Pons (tissue), 1 donor: ENCODE measurements at regions not wholly inside any gene's neighbourhood (a gene's known extent, or its start where the extent isn't known, plus 50 kb on each side); places are given as distances from the start of the nearest gene placed in this dataset.
"Not testable (repeated sequence)": the region's sequence is repeated elsewhere in the genome, so short reads cannot be mapped to it uniquely, and the experiment has no call there.

ENCODE experiments used
- DNase-seq: peaks from one replicate; pipeline ENCODE4 v3.0.0-alpha.2; 2016; ENCODE audit warnings: low spot score

DNA sequence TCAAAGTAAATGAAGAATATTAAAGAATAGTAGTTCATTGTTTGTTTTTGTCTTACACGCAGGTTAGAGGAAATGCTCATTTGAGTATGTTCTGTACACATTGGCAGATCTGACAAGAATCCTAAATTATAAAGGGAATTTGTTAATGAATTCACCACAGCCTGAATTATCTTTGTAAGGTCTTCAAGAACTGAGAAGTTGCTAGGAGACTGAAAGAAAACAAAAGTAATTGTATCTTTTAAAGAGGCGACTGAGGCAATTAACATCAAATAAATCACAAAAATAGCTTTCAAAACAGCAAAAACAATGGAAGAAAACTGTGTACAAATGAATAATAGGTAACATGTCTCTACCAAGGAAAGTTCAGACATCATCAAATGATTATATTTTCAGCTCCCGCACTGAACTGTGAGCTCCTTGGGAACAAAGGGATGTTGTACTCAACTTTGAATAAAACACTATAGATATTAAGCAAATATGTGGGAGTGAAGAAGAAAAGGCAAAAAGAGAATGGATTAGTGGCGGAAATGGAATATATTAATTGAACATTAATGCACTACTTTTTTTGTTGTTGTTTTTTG lies 51.7 kb upstream of the ATIC start:
- DNase-seq, result peak; percentile 25

DNA sequence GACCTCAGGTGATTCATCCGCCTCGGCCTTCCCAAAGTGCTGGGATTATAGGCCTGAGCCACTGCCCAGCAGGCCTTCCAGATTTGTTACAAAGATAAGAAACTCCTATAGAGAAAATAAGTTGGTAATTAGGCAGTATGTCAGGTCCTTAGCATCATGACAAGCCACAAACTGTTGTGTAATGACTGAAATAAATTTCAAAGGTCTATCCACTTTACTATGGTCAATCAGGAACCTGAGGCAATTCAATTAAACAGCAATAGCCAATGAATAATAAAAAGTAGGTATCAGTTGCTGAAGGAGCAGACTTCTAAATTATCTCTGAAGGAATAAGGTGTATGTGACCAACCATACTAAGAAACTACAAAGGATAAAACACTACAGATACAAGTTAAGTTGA lies 62.4 kb upstream of the ATIC start:
- no peak for DNase-seq

DNA sequence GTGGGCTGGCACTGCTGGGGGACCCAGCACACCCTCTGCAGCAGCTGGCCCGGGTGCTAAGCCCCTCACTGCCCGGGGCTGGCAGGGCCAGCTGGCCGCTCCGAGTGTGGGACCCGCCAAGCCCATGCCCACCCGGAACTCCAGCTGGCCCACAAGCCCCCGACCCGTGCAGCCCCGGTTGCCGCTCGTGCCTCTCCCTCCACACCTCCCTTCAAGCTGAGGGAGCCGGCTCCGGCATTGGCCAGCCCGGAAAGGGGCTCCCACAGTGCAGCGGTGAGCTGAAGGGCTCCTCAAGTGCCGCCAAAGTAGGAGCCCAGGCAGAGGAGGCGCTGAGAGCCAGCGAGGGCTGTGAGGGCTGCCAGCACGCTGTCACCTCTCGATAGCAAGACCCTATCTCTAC lies 65.9 kb upstream of the ATIC start:
- not testable (repeated sequence) for DNase-seq

DNA sequence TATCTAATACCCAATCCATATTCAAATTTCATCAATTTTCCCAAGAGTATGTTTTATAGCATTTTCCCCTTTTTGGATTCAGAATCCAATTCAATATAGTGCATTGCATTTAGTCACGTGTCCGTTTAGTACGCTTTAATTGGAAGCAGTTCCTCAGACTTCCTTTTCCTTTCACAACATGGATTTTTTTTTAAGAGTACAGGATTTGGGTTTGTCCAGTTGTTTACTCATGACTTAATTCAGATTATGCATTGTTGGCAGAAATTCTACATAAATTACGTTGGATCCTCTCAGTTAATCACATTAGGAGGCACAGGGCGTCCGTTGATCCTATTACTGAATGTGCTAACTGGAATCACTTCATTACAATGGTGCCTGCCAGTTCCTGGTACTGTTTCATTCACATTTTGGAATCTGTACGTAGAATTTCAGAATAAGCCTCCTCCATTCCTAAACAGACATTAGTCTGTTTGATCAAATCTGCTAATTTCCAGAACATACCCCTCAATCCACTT lies 70.0 kb upstream of the ATIC start:
- DNase-seq, result peak; percentile 75

DNA sequence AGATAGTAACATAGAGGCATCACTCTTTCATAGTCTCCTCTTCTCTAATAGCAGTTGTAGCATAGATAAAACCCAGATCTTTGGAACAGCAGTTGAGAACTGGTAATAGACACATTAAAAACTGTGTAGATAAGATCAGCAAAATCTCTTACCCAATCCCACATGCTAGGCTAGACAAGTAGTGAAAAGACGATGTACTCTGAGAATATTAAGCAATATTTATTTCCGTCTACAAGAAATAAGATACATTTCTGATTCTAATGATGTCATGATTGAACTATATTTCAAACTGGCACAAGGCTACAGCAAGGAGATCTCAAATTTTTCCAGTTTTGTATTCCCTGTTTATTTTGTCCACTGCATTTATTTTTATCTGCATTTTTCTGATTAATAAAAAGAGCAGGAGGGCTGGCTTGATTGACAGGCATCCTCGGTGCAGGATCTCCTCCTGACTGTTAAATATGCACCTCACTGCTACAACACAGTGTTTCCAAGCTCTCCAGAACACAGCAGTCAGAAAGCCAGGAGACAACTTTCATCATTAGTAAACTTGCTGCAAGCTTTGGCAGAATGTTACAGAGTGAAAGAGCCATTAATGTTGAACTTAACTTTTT lies 73.3 kb upstream of the ATIC start:
- no peak for DNase-seq

DNA sequence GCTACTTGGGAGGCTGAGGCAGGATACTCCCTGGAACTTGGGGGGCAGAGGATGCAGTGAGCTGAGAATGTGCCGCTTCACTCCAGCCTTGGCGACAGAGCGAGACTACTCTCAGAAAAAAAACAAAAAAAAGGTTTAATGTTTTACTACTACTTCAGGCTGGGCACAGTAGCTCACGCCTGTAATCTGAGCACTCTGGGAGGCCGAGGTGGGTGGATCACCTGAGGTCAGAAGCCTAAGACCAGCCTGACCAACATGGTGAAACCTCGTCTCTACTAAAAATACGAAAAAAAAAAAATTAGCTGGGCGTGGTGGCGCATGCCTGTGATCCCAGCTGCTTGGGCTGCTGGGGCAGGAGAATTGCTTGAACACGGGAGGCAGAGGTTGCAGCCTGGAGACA lies 75.7 kb upstream of the ATIC start:
- DNase-seq, result no peak

DNA sequence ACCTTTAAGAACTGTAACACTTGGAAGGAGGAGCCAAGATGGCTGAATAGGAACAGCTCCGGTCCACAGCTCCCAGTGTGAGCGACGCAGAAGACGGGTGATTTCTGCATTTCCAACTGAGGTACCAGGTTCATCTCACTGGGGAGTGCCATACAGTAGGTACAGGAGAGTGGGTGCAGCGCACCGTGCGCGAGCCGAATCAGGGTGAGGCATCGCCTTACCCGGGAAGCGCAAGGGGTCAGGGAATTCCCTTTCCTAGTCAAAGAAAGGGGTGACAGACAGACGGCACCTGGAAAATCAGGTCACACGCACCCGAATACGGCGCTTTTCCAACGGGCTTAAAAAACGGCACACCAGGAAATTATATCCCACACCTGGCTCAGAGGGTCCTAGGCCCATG lies 81.8 kb upstream of the ABCA12 start:
- not testable (repeated sequence) for DNase-seq

DNA sequence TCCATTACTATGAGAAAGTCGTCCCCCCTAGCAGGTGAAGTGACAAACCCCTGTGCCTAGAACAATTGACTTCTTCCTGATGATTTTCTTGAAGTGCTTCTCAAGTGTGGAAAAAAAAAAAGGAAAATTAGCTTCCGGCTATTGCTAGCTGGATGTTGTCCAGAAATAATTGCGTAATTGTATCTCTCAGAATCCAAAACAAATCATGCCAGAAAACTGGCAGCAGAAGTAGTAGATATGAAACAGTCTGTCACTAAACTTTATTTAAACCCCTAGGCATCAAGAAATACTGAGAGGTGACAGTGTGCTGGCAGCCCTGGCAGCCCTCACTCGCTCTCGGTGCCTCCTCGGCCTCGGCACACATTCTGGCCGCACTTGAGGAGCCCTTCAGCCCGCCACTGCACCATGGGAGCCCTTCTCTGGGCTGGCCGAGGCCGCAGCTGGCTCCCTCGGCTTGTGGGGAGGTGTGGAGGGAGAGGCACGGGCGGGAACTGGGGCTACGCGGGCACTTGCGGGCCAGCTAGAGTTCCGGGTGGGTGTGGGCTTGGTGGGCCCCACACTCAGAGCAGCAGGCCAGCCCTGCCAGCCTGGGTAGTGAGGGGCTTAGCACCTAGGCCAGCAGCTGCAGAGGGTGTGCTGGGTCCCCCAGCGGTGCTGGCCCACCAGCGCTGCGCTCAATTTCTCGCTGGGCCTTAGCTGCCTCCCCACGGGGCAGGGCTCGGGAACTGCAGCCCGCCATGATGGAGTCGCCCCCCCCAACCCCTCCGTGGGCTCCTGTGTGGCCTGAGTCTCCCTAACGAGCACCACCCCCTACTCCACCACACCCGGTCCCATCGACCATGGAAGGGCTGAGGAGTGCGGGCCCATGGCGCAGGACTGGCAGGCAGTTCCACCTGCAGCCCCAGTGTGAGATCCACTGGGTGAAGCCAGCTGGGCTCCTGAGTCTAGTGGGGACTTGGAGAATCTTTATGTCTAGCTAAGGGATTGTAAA lies 80.5 kb upstream of the ABCA12 start:
- no peak for DNase-seq

DNA sequence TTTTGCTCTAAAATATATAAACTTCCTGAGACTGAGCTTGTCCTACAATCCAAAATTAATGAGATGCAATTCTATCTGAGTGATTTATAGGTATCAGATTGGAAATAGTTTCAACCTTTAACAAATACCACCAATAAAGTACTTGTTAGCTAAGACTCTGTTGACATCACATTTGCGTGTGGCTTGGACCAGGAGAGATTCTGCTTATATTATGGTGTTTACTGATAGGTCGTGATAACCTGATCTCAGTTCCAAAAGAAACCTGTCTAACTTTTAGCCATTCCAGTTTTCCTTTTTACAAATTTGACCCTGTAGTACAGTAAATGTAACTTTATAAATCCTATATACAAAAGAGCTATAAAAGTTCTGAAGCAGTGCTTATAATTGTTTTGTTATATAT lies 78.4 kb upstream of the ABCA12 start:
- no peak for DNase-seq

DNA sequence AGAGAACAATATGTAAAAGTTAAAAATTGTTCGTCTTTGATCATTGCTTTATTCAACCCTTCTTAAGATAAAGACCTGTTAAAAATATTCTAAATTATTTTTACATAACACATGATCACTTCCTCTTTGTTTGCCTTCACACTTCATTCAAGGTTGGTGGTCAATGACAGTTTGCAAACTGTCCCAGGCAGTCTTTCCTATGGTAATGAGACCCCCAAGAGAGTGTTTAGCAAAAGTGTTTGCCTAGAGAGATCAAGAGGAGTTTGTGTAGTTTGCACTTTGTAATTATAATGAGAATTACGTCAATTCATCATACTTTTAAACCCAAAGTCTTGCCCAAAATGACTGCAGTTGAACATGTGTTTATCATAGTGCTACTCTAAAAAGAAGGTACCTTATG lies 77.2 kb upstream of the ABCA12 start:
- no peak for DNase-seq

DNA sequence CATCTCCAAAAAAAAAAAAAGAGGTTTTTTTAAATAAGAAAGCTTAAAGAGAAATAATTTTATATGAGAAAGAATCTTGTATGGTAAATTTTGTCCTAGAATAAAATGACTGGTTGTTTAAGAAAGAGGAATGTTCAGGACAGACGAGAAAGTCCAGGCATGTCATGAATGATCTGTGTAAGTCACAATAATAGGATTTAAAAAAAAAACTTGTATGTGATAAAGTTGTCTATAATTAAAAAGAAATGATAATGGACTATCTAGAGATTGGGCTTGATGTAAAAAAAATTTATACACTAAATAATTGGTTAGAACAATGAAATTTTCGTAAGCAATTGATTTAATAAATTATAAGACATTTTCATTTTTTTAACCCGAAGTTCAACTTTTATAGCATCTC lies 71.7 kb upstream of the ABCA12 start:
- no peak for DNase-seq

DNA sequence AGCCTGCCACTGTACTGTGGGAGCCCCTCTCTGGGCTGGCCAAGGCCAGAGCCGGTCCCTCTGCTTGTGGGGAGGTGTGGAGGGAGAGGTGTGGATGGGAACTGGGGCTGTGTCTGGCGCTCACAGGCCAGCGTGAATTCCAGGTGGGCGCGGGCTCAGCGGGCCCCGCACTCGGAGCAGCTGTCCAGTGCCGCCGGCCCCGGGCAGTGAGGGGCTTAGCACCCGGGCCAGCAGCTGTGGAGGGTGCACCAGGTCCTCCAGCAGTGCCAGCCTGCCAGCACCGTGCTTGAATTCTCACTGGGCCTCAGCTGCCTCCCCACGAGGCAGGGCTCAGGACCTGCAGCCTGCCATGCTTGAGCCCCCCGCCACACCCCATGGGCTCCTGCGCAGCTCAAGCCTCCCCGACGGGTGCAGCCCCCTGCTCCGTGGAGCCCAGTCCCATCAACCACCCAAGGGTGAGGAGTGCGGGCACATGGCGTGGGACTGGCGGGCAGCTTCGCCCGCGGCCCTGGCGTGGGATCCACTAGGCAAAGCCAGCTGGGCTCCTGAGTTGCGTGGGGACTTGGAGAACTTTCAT lies 69.5 kb upstream of the ABCA12 start:
- DNase-seq, result no peak

DNA sequence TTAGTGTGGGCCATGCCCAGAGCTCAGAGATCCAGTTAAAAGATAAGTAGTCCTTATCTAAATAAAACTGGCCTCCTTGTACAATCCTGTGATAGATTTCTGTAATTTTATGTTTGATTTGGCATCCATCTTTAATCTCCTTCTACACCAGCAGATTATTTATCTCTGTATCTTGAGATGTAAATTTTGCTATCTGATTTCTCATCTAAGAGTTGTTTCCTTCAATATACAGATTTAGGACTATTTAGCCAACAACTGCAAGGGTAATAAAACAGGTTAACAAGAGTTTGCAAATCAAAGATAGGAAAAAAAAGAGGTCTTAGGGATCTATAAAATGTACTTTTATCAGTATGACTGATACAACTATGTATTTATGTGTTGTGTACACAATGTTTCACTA lies 68.6 kb upstream of the ABCA12 start:
- DNase-seq, result no peak

DNA sequence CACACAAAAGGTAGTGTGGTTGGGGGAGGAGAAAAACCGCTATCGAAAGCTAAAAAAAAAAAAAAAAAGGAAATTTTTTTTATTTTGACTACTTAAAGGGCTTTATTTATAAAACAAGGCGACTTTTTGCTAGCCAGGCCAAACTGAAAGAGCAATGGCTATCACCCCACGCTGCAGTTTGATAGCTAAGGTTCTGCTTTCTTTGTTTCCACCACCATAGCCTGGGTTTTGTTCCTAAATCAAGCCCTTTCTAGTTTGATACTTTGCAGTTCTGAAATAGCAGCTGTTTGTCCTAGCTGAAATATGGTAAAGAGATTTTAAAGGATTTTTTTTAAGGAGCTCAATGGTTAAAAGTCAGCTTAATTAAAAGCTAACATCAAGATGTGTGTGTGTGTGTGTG lies 67.4 kb upstream of the ABCA12 start:
- DNase-seq, result no peak

DNA sequence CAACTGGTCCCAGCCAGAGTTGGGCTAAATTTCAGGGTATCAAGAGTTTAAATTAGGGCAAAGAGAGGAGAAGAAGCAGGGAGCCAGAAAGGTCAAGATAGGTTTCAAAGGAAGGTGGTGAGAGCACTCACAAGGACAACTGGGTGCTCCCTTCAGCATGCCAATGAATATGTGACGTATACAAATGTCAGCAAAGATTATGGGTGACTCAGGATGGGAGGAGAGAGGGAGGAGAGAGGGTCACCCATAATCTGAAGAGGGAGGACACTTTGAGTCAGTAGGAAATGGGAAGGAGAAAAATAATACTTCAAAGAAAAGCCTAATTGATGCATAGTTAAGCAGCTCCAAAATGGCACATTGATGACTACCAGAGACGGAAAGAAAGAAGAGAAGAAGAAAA lies 53.1 kb upstream of the ABCA12 start:
- no peak for DNase-seq

DNA sequence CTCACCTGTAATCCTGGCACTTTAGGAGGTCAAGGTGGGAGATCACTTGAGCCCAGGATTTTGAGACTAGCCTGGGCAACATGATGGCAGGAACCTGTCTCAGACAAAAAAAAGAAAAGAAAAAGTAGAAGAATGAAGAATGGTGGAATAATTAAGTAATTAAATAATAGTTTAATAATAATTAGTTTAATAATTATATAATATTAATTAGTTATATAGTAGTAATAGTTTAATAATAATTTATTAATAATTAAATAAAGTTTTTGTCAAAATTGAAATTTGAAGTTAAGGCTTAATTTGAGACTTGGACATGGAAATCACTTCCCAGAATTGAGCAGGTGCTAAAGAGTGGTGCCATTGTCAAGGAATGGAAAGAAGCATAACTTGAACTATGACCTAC lies 52.2 kb upstream of the ABCA12 start:
- no peak for DNase-seq

DNA sequence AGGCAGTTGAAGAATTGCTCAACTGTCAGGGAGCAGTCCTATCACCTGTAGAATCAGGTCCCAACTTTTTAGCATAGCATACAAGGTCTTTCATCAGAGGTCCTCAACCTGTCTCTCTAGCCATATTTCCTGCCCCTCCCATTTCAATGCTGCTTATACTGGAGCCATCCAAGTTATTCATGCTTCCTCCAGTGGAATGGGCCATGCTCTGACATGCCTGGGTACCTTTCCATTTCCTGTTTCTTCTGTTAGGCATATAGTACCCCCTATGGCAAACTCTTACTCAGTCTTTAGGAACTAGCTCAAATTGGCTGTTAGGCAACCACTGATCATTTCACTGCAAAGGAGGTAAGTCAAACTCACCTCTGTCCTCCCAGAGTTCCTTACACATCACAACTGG lies 51.0 kb upstream of the ABCA12 start:
- DNase-seq, result no peak
